NCI-H1417 (cell line): ENCODE measurements at regions not wholly inside any gene's neighbourhood (a gene's known extent, or its start where the extent isn't known, plus 50 kb on each side); places are given as distances from the start of the nearest gene placed in this dataset.

Source experiments
- DNase-seq, 3 experiments: peaks; one replicate each; lab custom pipeline; 2025; lab: John Stamatoyannopoulos, UW

DNA sequence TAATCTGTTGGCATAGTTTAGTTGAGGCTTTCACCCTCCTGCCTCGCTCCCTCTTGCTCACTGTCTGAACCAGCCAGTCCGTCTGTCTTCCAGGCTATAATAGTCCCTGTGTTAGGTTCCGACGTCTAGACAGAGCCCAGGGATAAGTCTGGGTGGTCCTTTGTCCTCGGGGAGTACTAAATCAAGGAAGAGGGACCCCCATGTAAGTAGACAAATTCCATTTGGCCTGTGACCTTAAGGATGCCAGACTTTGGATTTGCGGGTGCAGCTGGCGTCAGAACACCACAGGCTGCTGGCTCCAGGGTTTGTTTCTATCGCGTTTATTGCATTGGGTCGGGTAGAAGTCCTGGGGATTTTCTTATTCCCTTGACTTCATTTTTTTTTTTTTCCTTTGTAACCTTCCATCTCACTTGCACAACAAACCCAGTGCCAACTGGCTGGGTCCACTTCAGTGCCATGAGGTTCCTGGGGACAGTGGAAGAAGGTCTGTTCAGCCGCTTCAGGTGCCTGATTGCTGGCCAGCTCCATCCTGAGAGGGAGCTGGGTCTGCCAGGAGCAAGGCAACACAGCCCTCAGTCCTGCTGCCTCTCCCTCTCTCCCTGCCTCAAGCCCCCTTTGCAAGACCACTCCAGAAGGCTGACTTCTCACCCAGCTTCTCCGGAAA lies 95.4 kb upstream of the KLHL25 start:
- no peak for DNase-seq

DNA sequence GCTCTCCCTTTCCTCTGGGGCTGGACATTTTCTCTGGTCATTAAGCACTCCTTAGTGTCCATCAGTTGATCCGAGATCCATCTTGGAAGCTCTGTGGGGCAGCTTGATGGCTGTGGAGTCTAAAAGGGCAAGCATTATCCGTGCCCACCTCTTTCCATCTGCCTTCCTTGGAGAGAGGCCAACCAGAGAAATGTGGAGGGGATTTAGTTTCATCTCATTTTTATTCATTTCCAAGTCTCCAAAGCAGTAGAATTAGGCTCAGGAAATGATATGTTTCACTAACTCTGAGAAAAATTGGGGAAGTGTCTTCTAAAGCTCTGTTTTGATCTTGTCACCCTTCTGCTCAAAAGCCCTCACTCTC lies 95.9 kb upstream of the KLHL25 start:
- no peak for DNase-seq

DNA sequence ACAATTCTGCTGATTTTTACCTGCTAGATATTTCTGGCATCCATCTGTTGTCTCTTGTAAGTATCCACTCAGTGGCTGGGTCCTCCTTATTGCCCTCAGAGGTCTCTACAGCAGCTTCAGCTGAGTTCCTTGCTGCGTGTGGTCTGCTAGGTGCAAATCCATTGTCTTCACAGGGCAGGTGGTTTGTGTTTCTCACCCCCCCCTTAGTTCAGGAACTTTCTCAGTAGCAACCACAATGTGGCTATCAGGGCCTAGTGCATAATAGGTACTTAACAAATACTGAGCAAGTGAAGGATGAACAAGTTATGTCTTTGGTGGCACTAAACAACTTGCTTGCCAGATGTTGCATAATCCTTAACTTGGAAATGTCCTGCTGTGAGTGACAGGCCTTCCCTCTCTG lies 96.7 kb upstream of the KLHL25 start:
- DNase-seq: no peak

DNA sequence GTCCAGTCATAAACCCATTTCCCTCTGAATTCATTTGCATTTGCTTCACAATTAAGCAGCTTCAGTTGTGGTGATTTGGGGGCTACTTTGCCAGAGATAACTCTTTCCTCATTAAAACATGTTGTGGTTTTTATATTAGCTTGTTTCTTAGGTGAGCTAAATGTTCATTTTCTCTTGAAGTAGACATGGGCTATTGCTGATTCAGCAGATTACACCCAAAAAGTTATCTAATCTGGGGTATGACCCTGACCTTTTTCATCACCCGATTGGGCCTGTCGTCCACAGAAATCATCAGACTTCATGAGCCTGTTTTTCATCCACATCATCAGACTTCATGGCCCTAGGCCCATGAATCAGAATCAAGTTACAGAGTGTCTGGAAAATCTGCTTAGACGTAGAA lies 97.5 kb upstream of the KLHL25 start:
- DNase-seq: no peak

DNA sequence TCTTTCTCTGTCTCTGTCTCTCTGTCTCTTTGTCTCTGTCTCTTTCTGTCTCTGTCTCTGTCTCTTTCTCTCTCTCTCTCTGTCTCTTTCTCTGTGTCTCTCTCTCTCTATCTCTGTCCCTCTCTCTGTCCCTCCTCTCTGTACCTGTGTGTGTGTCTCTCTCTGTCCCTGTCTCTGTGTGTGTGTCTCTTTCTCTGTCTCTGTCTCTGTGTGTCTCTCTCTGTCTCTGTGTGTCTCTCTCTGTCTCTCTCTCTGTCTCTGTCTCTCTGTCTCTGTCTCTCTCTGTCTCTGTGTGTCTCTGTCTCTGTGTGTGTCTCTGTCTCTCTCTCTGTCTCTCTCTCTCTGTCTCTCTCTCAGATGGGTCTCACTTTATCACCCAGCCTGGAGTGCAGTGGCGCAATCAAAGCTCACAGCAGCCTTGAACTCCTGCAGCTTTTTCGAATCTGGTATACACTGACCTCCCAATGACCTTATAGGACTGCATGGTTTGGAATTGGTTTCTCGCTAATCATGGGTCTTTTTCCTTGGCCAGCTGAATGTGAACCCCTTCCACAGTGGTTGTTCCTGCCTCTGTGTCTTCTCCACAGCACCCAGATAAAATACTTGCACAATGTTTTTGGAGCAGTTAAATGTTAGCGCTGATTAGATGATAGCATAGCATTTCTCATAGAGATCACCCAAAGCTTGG lies 102.6 kb upstream of the KLHL25 start:
- peak in 2 of 3 experiments; percentile 40 to 44 for DNase-seq

DNA sequence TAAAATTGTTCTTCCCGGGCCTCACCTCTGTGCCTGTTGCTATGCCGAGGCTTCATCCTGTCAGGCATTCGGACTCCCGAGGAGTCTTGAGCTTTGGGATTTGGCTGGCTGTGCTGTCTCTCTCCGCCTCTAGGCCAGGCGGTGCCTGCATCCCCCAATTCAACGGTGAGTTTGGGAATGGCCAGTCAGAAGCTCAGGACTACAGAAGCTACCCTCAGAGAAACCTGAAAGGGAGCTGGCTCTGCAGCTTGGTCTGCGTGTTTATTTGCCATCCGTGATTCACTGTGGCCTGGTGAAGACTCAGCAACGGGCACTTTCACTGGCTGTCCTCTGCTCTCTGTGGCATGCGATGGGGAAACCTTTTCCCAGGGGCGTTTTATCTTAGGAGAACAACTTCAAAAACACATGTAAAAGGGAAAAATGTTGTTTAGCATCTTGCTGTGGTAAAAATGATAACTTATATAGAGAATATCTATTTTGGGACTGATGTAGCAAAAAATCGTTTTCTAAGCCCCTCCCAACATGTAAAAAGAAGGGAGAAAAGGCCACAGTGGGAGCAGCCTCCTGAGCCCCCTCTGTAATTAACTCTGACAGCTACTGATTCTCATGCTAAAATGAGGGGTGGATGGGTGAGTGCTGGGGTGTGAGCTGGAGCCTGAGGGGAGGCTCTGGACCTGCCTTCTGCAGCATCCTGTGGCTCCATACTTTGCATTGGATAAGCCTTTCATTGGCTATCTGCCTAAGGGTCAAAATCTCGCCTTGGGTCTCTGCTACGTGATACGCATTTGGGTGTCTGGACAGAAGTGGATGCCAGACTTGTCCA lies 103.4 kb upstream of the KLHL25 start:
- DNase-seq: no peak

DNA sequence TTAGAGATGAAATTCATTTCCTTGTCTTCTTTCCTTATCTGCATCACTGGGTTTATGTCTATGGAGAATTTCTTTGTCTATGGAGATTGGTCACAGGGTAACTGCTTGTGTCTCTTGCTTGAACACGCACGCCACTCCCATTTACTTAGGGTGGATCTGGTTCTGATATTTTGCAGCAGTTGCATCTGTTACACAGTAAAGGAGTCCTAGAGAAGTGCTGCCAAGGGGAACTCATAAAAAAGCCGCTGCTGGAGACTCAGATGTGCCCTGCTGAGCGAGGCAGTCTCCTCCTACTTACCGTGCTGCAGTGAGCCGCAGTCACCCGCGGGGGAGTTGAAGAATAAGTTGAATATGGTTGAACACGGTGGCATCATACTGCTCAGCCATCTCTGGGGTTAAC lies 105.2 kb upstream of the KLHL25 start:
- DNase-seq: peak in 2 of 3 experiments; percentile 10 to 13

DNA sequence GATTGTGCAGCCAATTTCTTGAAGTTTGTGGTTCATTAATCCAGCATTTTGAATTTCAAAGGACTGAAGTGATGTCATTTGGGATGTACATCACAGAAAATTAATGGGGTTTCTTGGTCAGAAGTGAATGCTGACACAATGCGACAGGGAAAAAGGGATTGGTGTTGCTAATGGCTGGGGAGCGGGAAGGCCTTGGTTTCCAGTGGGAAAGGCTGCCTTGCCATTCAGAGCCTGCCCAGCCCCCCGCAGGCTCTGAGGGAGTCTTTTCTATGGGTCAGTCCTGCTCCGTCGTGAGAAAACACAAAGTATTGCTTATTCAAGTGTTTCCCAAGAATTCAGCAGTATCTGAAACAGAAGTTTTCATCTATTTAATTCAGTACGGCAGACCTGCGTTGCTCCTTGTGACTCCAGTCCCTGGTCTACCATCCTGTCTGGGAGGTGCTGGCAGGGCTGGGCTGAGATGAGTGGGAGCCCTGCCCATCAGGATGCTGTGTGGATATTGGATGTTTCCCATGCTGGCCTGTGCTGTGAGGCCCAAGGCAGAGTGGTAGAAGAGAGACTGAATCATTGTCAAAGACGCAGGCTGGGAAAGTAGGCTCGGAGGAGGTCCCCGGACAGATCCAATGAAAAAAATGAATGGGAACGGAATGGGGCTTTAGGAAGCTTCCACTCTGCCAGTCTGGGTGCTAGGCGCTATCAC lies 111.2 kb upstream of the KLHL25 start:
- no peak for DNase-seq

DNA sequence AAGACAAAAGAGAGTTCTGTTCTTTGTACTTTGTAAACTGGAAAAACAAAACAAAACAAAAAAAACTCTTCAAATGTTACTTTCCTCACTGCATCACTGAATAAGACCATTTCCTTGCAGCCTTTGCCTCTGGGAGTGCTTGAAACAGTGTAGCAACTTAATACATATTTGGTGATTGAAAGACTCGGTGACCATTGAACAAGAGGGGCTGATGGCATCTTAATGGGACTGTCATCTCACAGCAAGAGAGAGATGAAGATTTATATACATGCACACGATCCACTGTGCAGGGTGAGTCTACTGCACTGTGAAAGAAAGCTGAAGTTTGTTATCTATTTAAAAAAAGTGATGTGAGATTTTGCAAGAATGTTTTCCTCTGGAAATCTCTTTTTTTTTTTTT lies 111.9 kb upstream of the KLHL25 start:
- DNase-seq: no peak

DNA sequence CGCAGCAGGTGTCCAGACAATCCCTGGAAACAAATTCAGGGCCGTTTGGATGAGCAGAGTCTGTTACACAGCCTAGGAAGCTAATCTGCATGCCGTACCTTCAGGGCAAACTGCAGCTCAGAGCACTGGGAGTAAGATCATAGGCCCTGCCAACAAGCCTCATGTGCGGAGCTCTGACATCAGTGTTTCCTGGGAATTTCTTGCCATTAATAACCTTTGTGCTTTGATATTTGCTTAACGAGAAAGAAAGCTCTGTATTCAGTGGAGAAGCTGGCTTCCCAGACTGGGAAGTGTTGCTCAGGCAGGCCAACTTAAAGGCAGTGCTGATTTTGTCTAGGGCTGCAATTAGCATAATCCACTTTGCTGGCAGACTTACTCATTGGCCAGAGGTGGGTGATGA lies 116.1 kb upstream of the KLHL25 start:
- no peak for DNase-seq

DNA sequence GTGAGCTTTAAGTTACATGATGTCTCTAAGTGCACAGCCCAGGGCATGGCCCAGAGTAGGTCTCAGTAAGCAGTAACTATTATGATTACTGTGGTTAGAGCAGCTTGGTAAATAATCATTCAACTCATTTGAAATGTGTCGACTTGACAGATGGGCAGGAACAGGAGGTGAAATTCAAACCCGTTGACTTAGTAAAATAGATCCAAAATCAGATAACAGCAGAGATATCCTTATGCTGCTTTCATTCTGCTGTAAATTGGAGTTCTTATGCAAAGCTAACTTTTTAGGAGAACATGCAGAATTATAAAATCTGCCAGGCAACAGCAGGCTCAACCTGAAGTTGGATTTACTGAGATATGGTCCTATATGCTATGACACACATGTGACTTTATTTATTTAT lies 118.7 kb upstream of the KLHL25 start:
- no peak for DNase-seq

DNA sequence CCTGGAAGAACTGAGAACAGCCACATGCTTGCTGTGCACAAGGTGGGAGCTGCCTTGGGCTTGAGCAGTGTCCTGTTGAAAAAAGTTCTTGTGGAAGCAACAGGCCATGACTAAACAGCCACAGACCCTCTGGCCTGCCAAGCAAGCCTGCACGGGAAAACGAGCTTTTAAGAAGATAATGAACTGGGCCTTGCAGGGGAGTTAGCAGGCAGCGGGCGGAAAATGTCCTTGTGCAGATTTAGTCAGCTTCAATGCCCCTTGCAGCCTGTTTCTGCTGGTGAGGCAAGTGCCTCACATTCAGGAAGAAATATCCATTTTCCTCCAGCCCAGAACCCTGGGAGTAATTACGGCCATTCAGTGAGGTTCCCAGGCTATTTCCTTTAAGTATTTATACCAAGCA lies 126.2 kb upstream of the KLHL25 start:
- peak in 1 of 3 experiments; percentile 4 for DNase-seq

DNA sequence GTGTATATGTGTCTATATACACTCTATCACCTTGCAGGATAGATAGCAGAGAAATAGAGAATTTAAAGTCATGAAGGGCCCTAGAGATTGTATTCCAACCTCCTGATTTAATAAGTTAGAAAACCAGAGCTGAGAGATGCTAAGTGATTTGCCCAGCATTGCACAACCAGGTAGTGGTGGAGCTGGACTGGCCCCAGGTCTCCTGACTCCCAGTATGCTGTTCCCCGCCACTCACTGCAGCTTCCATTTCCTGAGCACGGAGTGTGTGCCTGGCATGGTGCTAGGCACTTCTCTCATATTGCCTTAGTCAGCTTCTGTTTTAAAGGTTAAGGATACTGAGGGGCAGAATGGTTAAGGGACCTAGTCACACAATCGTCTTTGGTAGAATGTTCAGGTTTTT lies 129.4 kb upstream of the KLHL25 start:
- no peak for DNase-seq

DNA sequence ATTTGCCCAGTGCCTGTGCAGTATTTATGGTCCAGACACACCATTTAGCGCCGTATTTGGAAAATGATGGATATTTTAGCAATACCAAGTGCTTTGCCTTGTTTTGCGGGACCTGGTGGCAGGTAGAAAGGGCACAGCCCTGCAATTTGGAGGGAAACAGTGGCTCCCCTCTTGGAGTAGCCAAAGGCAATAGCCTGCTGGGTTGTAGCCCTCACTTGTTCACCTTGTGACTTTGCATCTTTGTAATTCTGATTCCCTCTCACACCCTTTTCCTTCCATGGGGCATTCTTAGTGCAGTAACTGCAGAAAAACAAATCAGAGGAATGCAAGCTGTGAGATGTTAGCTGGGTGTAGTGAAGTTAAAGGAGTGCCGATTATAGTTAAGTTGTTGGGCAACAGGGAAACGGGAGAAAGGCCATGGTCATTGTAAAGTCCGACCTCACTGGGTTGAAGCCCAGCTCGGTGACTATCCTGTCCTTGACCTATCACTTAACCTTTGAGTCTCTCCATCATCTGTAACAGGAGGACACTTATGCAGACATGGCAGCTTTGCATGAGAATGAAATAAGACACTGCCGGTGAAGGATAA lies 131.0 kb upstream of the KLHL25 start:
- no peak for DNase-seq

DNA sequence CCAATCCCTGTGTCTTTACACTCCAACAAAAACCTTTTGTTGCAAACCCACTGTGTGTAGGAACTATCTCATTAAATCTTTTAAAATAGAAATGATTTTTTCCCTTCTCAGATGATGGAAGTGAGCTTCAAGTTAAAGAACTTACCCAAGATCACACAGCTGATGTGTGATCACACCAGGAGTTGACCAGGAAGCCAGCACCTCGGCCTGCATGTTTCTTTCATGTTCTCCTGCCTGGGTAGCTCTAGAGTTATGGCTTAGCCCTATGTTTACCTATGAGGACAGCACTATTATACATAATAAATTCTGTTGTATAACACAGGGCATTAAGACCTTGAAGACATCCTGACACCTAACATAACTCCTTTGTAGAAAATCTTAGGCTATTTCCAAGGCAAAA lies 132.1 kb upstream of the KLHL25 start:
- no peak for DNase-seq

DNA sequence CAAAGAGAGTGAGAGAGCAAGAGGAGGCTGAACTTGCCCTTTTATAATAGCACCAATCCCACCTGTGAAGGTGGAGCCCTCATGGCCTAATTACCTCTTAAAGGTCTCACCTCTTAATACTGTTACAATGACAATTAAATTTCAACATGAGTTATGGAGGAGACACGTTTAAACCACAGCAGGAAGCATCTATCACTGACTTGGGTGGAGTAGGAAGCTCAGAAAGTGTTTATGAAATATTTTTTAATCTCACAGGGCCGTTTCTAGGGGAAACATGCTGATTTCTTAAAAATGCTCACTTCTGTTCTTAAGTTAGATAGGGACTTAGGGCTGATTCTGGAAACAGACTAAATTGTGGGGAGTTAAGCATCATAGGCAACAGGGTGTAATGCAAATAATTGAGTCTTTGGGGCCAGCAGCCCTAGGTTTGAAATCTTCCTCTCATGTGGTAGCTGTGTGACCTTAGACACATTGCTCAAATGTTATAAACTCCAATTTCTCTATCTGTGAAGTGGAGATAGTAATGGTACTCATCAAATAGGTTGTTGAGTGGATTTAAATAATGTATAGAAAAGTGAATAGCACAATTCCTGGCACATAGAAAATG lies 133.3 kb upstream of the KLHL25 start:
- peak in 1 of 3 experiments; percentile 23 for DNase-seq

DNA sequence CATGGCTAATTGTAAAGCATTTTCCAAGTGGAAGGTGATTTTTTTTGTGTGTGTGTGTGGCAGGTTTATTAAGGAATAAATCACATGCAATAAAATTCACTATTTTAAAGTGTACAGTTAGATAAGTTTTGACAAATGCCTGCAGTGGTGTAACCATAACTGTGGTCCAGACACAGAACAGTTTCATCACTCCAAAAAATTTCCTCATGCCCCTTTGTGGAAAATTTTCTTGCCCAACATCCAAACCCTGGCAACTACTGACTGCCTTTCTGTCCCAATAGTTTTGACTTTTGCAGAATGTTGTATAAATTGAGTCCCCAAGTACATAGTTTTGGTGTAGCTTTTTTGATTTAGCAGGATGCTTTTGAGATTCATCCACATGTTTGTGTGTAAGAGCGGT lies 135.1 kb upstream of the KLHL25 start:
- DNase-seq: no peak

DNA sequence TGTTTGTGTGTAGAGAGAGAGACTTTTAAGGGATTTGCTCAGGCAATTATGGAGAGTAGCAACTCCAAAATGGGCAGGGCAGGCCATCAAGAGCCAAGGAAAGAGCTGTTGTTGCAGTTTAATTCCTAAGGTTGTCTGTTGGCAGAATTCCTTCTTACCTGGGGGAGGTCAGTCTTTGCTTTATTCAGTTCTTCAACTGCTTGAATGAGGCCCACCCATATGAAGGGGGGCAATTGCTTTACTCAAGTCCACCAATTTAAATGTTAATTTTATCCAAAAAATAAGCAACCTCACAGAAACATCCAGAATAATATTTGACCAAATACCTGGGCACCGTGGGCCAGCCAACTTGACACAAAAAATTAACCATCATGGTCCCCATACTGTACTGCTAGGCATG lies 137.7 kb upstream of the KLHL25 start:
- no peak for DNase-seq

DNA sequence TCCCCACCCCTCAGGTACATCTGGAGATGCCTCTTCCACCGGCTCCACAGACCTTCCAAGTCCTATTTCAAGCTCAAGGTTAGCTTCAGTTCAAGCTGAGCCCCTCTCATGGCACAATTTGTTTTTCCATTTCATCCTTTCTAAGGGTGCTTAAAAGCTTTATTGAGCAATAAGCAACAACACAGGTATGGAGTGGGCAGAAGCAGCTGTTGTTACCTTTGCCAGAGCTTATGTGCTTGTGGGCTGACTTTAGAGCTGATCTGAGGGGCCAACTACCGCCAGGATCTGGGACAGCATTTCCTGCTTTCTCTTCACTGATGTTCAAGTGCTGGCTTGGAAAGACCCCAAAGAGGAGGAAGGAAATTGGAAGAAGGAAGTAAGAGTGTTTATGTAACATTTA lies 140.0 kb upstream of the KLHL25 start:
- peak in 1 of 3 experiments; percentile 31 for DNase-seq

DNA sequence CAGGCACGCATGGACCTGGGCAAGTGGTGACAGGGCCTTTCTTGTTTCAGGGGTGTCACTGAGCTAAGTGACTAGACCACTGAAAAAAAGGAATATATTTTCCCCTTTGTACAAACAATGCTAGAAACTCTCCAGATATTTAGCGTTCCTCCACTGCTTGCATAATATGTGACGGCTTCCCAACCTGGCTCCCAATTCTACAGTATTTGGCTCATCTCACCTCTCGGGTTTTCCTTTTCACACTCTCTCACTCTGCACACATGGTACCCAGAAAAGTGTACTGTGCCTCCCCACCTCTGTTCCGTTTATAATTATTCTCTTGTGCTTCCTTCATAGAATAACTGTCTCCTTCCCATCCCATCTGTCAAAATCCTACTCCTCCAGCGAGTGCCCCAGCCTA lies 140.5 kb upstream of the KLHL25 start:
- no peak for DNase-seq

DNA sequence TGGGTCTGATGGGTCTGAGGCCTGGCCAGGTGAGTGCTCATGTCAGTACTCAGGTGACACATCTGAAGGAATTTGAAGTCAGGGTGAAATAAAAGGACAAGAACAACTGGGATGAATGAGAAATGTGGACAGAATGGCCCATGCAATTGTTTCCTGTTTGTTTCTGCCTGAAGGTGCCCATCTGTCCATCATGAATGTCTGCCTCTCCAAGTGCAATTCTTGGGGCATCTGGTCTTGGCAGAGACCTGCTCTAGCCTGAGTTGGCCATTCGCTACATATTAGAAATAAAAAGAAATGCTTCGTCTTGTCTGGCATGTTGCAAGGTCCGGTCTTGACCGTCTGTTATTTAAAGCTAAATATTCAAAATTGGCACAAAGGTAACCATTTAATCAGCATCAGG lies 142.0 kb upstream of the AGBL1 start:
- no peak for DNase-seq
